ENCODE measurements at regions not wholly inside any gene's neighbourhood (a gene's known extent, or its start where the extent isn't known, plus 50 kb on each side); places are given as distances from the start of the nearest gene placed in this dataset.

DNA sequence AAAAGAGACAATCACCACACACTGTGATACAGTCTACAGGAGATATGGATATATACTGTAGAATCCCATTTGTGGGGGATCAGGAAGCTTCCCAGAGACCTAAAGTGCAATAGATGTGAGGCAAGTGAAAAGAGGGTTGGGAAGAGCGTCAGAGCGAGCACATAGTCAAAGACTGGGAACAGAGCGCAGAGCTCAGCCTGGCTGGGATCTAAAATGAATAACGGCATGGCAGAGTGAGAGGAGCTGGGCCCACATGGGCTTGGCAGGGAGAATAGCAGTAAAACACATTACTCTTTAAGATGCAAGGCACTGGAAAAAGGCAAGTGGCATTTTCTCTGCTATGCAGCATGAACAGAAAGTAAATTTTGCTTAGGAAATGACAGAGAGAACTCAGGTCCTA lies 52.4 kb upstream of the BCL11A start:
- TF ChIP-seq, protein P1, sequence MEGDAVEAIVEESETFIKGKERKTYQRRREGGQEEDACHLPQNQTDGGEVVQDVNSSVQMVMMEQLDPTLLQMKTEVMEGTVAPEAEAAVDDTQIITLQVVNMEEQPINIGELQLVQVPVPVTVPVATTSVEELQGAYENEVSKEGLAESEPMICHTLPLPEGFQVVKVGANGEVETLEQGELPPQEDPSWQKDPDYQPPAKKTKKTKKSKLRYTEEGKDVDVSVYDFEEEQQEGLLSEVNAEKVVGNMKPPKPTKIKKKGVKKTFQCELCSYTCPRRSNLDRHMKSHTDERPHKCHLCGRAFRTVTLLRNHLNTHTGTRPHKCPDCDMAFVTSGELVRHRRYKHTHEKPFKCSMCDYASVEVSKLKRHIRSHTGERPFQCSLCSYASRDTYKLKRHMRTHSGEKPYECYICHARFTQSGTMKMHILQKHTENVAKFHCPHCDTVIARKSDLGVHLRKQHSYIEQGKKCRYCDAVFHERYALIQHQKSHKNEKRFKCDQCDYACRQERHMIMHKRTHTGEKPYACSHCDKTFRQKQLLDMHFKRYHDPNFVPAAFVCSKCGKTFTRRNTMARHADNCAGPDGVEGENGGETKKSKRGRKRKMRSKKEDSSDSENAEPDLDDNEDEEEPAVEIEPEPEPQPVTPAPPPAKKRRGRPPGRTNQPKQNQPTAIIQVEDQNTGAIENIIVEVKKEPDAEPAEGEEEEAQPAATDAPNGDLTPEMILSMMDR (IDR thresholded peaks at IDR 0.05) = no peak
- TF ChIP-seq POLR2A (IDR thresholded peaks at IDR 0.05) = no peak
